A549 (cell line): ENCODE measurements at regions not wholly inside any gene's neighbourhood (a gene's known extent, or its start where the extent isn't known, plus 50 kb on each side); places are given as distances from the start of the nearest gene placed in this dataset.

Source experiments
- CEBPB ChIP-seq, 2 experiments: fragments of >200 bp in 1 of 2; sonication (Bioruptor Twin) in 1 of 2; formaldehyde crosslinking in 1 of 2; IDR thresholded peaks; 2 replicates each; pipeline ENCODE4 v1.6.1; 2012 to 2016
- CTCF ChIP-seq: fragments of >200 bp; sonication (Bioruptor Twin); formaldehyde crosslinking; IDR thresholded peaks from 3 replicates; pipeline ENCODE4 v1.5.1; 2016
- EP300 ChIP-seq, 2 experiments: fragments of >200 bp; sonication (Bioruptor Twin); formaldehyde crosslinking; IDR thresholded peaks; 2 replicates in 1 of 2; 3 replicates in 1 of 2; pipeline ENCODE4 v1.6.1; 2016 to 2017
- NFE2L2 ChIP-seq: fragments of 150-350 bp; conservative IDR thresholded peaks from 2 replicates; pipeline ENCODE4 v1.6.1; 2014; ENCODE audit warnings: low read length
- POLR2A ChIP-seq: IDR thresholded peaks from 2 replicates; pipeline ENCODE4 v1.6.1; 2012; ENCODE audit warnings: mild to moderate bottlenecking, low read length
- RFX5 ChIP-seq: fragments of 450-650 bp; IDR thresholded peaks from 2 replicates; pipeline ENCODE4 v1.7.1; 2014; ENCODE audit warnings: antibody characterized with exemption, mild to moderate bottlenecking, moderate library complexity
- SREBF2 ChIP-seq: fragments of 450-650 bp; IDR thresholded peaks from 2 replicates; pipeline ENCODE4 v1.6.1; 2014; ENCODE audit warnings: mild to moderate bottlenecking, moderate library complexity

- TF ChIP-seq EP300 (IDR thresholded peaks at IDR 0.05) (no peak), CEBPB (IDR thresholded peaks at IDR 0.05) (no peak), CTCF (no peak), SREBF2 (no peak), RFX5 (no peak), POLR2A (no peak), NFE2L2 (no peak)
Measured at GRCh38 chr4:29551821-29552220, 1168.3 kb upstream of the PCDH7 start.
